CD14-positive monocyte (primary cell): ENCODE measurements at regions not wholly inside any gene's neighbourhood (a gene's known extent, or its start where the extent isn't known, plus 50 kb on each side); places are given as distances from the start of the nearest gene placed in this dataset.

Source experiments
- DNase-seq, 3 donors: peaks; one replicate each; pipeline ENCODE4 v3.0.0-alpha.2; 2011 to 2022
- H2AFZ ChIP-seq: 2 replicates; pipeline ENCODE4 v1.6.0; 2012; ENCODE audit warnings: mild to moderate bottlenecking, low read depth, low read length, inconsistent platforms; ENCODE audit not compliant: insufficient read depth, poor library complexity, severe bottlenecking
- H3K27ac ChIP-seq, 2 donors: 1 replicate in 1 of 2; 2 replicates in 1 of 2; pipeline ENCODE4 v1.5.1; 2012 to 2013; ENCODE audit warnings: low read length in 2 of 2, control low read depth in 1 of 2, inconsistent platforms in 1 of 2, low read depth in 1 of 2, mild to moderate bottlenecking in 1 of 2
- H3K27me3 ChIP-seq, 2 donors: one replicate each; pipeline versions ENCODE4 v1.6.0 to v1.6.1; 2011 to 2013; ENCODE audit warnings: low read length in 2 of 2; ENCODE audit not compliant: control insufficient read depth in 2 of 2, insufficient read depth in 2 of 2
- H3K36me3 ChIP-seq, 2 donors: replicated peaks in 1 of 2; 1 replicate in 1 of 2; 2 replicates in 1 of 2; pipeline versions ENCODE4 v1.5.1 to v1.6.1; 2012 to 2013; ENCODE audit warnings: low read length in 2 of 2, control low read depth in 1 of 2, inconsistent platforms in 1 of 2, mild to moderate bottlenecking in 1 of 2; ENCODE audit not compliant: insufficient read depth in 2 of 2, control insufficient read depth in 1 of 2
- H3K4me1 ChIP-seq, 2 donors: 1 replicate in 1 of 2; 2 replicates in 1 of 2; pipeline versions ENCODE4 v1.5.1 to v1.6.1; 2012 to 2013; ENCODE audit warnings: low read length in 2 of 2, control low read depth in 1 of 2, inconsistent platforms in 1 of 2, mild to moderate bottlenecking in 1 of 2, moderate library complexity in 1 of 2; ENCODE audit not compliant: insufficient read depth in 2 of 2, control insufficient read depth in 1 of 2
- H3K4me2 ChIP-seq: replicated peaks from 2 replicates; pipeline ENCODE3; 2012; ENCODE audit warnings: low read length, moderate library complexity, mild to moderate bottlenecking; ENCODE audit not compliant: poor library complexity, severe bottlenecking; ENCODE audit errors: extremely low read depth
- H3K4me3 ChIP-seq, 3 experiments: fragments of 200-600 bp in 1 of 3; sonication (generic) in 1 of 3; replicated peaks in 1 of 3; 1 replicate in 2 of 3; 2 replicates in 1 of 3; pipeline ENCODE4 v1.5.1; 2011 to 2013; ENCODE audit warnings: low read length in 3 of 3, mild to moderate bottlenecking in 3 of 3, control low read depth in 2 of 3, low read depth in 2 of 3, inconsistent platforms in 1 of 3, moderate library complexity in 1 of 3
- H3K79me2 ChIP-seq: 2 replicates; pipeline ENCODE4 v1.6.0; 2012; ENCODE audit warnings: mild to moderate bottlenecking, control low read depth, inconsistent platforms, low read length, moderate library complexity; ENCODE audit not compliant: insufficient read depth
- H3K9ac ChIP-seq: 2 replicates; pipeline ENCODE4 v1.6.0; 2017; ENCODE audit warnings: low read length, mild to moderate bottlenecking; ENCODE audit not compliant: insufficient read depth, poor library complexity, severe bottlenecking
- H3K9me3 ChIP-seq, 2 donors: replicated peaks in 1 of 2; 1 replicate in 1 of 2; 2 replicates in 1 of 2; pipeline versions ENCODE4 v1.5.1 to v1.6.1; 2012 to 2013; ENCODE audit warnings: low read length in 2 of 2, control low read depth in 1 of 2; ENCODE audit not compliant: control insufficient read depth in 1 of 2, insufficient read depth in 1 of 2
- H4K20me1 ChIP-seq: 2 replicates; pipeline ENCODE4 v1.6.0; 2012; ENCODE audit warnings: mild to moderate bottlenecking, low read length, control low read depth, moderate library complexity; ENCODE audit not compliant: insufficient read depth
- H3K27ac Mint-ChIP-seq, 7 donors: one replicate each; pipeline ENCODE4 v1.8.0; 2020; ENCODE audit warnings: mild to moderate bottlenecking in 7 of 7, mixed read lengths in 7 of 7, moderate library complexity in 6 of 7, inconsistent platforms in 2 of 7
- H3K27me3 Mint-ChIP-seq, 3 donors: one replicate each; pipeline ENCODE4 v1.8.0; 2021 to 2022; ENCODE audit warnings: low read depth in 3 of 3, mild to moderate bottlenecking in 3 of 3, mixed read lengths in 3 of 3, moderate library complexity in 3 of 3, inconsistent platforms in 1 of 3
- H3K36me3 Mint-ChIP-seq, 2 donors: one replicate each; pipeline ENCODE4 v1.8.0; 2020; ENCODE audit warnings: mixed read lengths in 2 of 2, inconsistent platforms in 1 of 2, mild to moderate bottlenecking in 1 of 2
- H3K4me1 Mint-ChIP-seq: one replicate; pipeline ENCODE4 v1.8.0; 2020; ENCODE audit warnings: mild to moderate bottlenecking, mixed read lengths
- H3K4me3 Mint-ChIP-seq, 2 donors: one replicate each; pipeline ENCODE4 v1.8.0; 2020; ENCODE audit warnings: mild to moderate bottlenecking in 2 of 2, mixed read lengths in 2 of 2, moderate library complexity in 1 of 2
- H3K9me3 Mint-ChIP-seq, 7 donors: one replicate each; pipeline ENCODE4 v1.8.0; 2020 to 2022; ENCODE audit warnings: mixed read lengths in 7 of 7, mild to moderate bottlenecking in 6 of 7, moderate library complexity in 6 of 7, inconsistent platforms in 2 of 7
- WGBS: methylation state at CpG from one replicate; pipeline ENCODE4 v1.1.5; 2013; ENCODE audit warnings: missing lambda C conversion rate; ENCODE audit not compliant: insufficient coverage; 5-methylcytosine and 5-hydroxymethylcytosine counted together
- intact Hi-C, 2 donors: fragments of 100-400 bp; cut with micrococcal nuclease; formaldehyde crosslinking; loops; one replicate each; pipeline versions ENCODE4 v1.15.0 to v1.15.1; 2023
- TF ChIP-seq, protein P1 (sequence below): fragments of 200-600 bp; IDR thresholded peaks from one replicate; pipeline ENCODE4 v1.8.0; 2022; ENCODE audit warnings: antibody characterized with exemption, mild to moderate bottlenecking

DNA sequence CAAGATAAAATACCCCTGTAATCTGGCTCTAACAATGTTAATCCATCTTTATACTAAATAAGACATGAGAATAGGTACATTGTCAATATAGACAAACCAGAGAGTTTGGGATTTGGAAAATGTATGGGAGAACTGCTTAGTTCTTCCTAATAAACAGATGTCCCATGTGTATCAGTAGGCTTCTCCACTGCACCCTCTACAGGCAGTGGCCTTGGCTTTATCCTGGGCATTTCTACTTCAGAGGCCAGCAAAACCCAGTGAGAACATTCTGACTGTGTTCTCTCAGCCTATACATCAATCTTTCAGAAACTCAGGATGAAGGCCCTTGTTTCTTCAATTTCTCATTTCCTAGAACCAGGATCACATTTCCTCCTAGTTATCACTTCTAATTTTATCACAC, 1167.5 kb upstream of the ACVR2A start:
- Histone ChIP-seq H3K79me2 (no peaks in the 10 kb centered on the region), H3K4me1 (no peaks in the 10 kb centered on the region), H3K4me3 (no peak overlapping the region), H3K27me3 (no peaks in the 10 kb centered on the region), H3K9ac (no peak overlapping the region), H3K4me2 (no peak overlapping the region), H2AFZ (no peak overlapping the region), H3K27ac (no peak overlapping the region), H3K36me3 (no peaks in the 10 kb centered on the region), H3K9me3 (peaks cover 0 to 10% of the 10 kb centered on the region in 2 donors), H4K20me1 (no peaks in the 10 kb centered on the region)
- no peak for DNase-seq
- TF ChIP-seq, protein P1, sequence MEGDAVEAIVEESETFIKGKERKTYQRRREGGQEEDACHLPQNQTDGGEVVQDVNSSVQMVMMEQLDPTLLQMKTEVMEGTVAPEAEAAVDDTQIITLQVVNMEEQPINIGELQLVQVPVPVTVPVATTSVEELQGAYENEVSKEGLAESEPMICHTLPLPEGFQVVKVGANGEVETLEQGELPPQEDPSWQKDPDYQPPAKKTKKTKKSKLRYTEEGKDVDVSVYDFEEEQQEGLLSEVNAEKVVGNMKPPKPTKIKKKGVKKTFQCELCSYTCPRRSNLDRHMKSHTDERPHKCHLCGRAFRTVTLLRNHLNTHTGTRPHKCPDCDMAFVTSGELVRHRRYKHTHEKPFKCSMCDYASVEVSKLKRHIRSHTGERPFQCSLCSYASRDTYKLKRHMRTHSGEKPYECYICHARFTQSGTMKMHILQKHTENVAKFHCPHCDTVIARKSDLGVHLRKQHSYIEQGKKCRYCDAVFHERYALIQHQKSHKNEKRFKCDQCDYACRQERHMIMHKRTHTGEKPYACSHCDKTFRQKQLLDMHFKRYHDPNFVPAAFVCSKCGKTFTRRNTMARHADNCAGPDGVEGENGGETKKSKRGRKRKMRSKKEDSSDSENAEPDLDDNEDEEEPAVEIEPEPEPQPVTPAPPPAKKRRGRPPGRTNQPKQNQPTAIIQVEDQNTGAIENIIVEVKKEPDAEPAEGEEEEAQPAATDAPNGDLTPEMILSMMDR = no peak
- Mint-ChIP-seq H3K36me3 (no peaks in the 10 kb centered on the region), H3K4me1 (no peaks in the 10 kb centered on the region), H3K9me3 (peaks cover 0 to 10% (median 2%) of the 10 kb centered on the region in 7 donors), H3K27ac (no peak overlapping the region), H3K4me3 (no peak overlapping the region), H3K27me3 (no peaks in the 10 kb centered on the region)
- intact Hi-C loops = no loop called here

DNA sequence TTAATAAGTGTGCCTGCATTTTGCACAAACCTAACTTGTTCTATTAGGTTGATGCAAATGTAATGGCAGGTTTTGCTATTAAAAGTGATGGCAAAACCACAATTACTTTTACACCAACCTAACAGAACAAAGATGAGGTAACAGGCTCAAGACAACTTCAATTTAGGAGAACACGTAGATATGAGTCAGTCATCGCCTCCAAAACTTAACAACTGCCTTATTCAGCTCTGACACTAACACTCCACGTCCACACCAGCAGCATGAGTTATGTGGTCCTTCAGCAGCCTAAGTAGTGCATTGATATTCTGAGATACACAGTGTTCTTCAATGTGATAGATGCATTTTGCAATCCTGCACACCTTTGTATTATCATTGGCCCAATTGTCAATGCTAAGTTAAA, 1175.1 kb upstream of the ACVR2A start:
- intact Hi-C loops = no loop called here
- TF ChIP-seq, protein P1 = no peak
- H3K4me1 Mint-ChIP-seq = no peaks in the 10 kb centered on the region
- no peaks in the 10 kb centered on the region for H3K36me3 Mint-ChIP-seq
- Histone ChIP-seq H3K9ac (no peak overlapping the region), H3K79me2 (no peaks in the 10 kb centered on the region), H3K36me3 (no peaks in the 10 kb centered on the region), H3K27ac (no peak overlapping the region), H4K20me1 (no peaks in the 10 kb centered on the region), H3K27me3 (no peaks in the 10 kb centered on the region), H3K4me1 (no peaks in the 10 kb centered on the region), H3K9me3 (no peaks in the 10 kb centered on the region), H3K4me3 (no peak overlapping the region), H3K4me2 (no peak overlapping the region), H2AFZ (no peak overlapping the region)
- no peaks in the 10 kb centered on the region for H3K27me3 Mint-ChIP-seq
- H3K9me3 Mint-ChIP-seq = peaks cover 0 to 2% (median 0%) of the 10 kb centered on the region in 7 donors
- WGBS = 80% methylated on average over 1 of the region's 3 CpGs
- no peak overlapping the region for H3K27ac Mint-ChIP-seq
- DNase-seq = no peak
- no peak overlapping the region for H3K4me3 Mint-ChIP-seq
